K562 (cell line): ENCODE measurements at regions not wholly inside any gene's neighbourhood (a gene's known extent, or its start where the extent isn't known, plus 50 kb on each side); places are given as distances from the start of the nearest gene placed in this dataset.
A peak's percentile ranks its signal among the peaks of the same experiment; 100 is the strongest.

Source experiments
- ATAC-seq: fragments of 200-7000 bp; cut with Tn5 transposase; 3 replicates; pipeline ENCODE4 v1.9.1; 2020; ENCODE audit warnings: moderate library complexity
- BruUV-seq: library from RNA; stranded (reverse); fragments of 400-500 nt; replicated peaks from 2 replicates; lab custom pipeline; 2021; lab: Mats Ljungman, UMichigan
- CTCF ChIA-PET: fragments of 300-600 bp; formaldehyde crosslinking; extraction: SDS; loops from one replicate; lab custom pipeline; 2021; ENCODE audit warnings: low intra/inter-chr PET ratio; lab: Yijun Ruan, JAX
- POLR2A ChIA-PET: fragments of 300-600, 350-650 bp; sonication (Branson Sonifier 250); formaldehyde crosslinking; extraction: SDS; loops from one replicate; lab custom pipeline; 2021; ENCODE audit warnings: antibody characterized with exemption, inconsistent platforms; lab: Yijun Ruan, JAX
- DNase-seq, 4 experiments: peaks; one replicate each; pipeline versions ENCODE4 v3.0.0 to v3.0.0-alpha.2; 2011 to 2018; ENCODE audit warnings: low spot score in 3 of 4, mixed read lengths in 3 of 4; ENCODE audit errors: extremely low read depth in 1 of 4
- FAIRE-seq: peaks from 2 replicates; lab custom pipeline; 2011; peaks lifted over from hg19 to GRCh38; lab: Jason Lieb, UNC
- H2AFZ ChIP-seq: 2 replicates; pipeline ENCODE4 v1.6.0; 2011; ENCODE audit warnings: low read depth, low read length, control low read depth, inconsistent platforms
- H3K27ac ChIP-seq: fragments of 200-600 bp; 3 replicates; pipeline ENCODE4 v1.8.0; 2011; ENCODE audit warnings: low read depth, mild to moderate bottlenecking, control low read depth, inconsistent platforms, low read length, moderate library complexity, mixed read lengths; ENCODE audit errors: extremely low read depth
- H3K27me3 ChIP-seq, 2 experiments: fragments of 300-600 bp in 1 of 2; 2 replicates in 1 of 2; 3 replicates in 1 of 2; pipeline versions ENCODE4 v1.6.0 to v1.8.0; 2011; ENCODE audit warnings: inconsistent platforms in 2 of 2, low read length in 2 of 2, mild to moderate bottlenecking in 1 of 2, mixed read lengths in 1 of 2, moderate library complexity in 1 of 2; ENCODE audit not compliant: control insufficient read depth in 2 of 2, insufficient read depth in 2 of 2
- H3K36me3 ChIP-seq: fragments of 300-600 bp; 3 replicates; pipeline ENCODE4 v1.8.0; 2011; ENCODE audit warnings: mild to moderate bottlenecking, low read length, inconsistent platforms; ENCODE audit not compliant: control insufficient read depth, insufficient read depth
- H3K4me1 ChIP-seq, 2 experiments: fragments of 200-600 bp in 1 of 2; replicated peaks in 1 of 2; 2 replicates in 1 of 2; 3 replicates in 1 of 2; pipeline versions ENCODE4 v1.5.1 to v1.8.0; 2011; ENCODE audit warnings: inconsistent platforms in 2 of 2, low read length in 2 of 2, mild to moderate bottlenecking in 1 of 2, mixed read lengths in 1 of 2, moderate library complexity in 1 of 2; ENCODE audit not compliant: control insufficient read depth in 2 of 2, insufficient read depth in 2 of 2
- H3K4me2 ChIP-seq: 2 replicates; pipeline ENCODE4 v1.6.1; 2011; ENCODE audit warnings: low read length, control low read depth, inconsistent platforms, mixed read lengths; ENCODE audit not compliant: insufficient read depth
- H3K4me3 ChIP-seq: fragments of 200-600 bp; sonication (generic), shearing (Covaris generic); 2 replicates; pipeline ENCODE4 v1.5.1; 2016; ENCODE audit warnings: control low read depth, inconsistent platforms
- H3K79me2 ChIP-seq: fragments of 200-600 bp; 3 replicates; pipeline ENCODE4 v1.8.0; 2011; ENCODE audit warnings: low read length, inconsistent platforms; ENCODE audit not compliant: control insufficient read depth, insufficient read depth
- H3K9ac ChIP-seq, 2 experiments: 2 replicates each; pipeline versions ENCODE4 v1.6.0 to v1.6.1; 2011; ENCODE audit warnings: low read depth in 2 of 2, low read length in 2 of 2, control low read depth in 1 of 2, inconsistent platforms in 1 of 2, mild to moderate bottlenecking in 1 of 2, mixed read lengths in 1 of 2; ENCODE audit not compliant: insufficient read depth in 1 of 2
- H3K9me1 ChIP-seq: one replicate; pipeline ENCODE4 v1.6.0; 2011; ENCODE audit warnings: inconsistent platforms, mild to moderate bottlenecking, low read length, moderate library complexity; ENCODE audit not compliant: control insufficient read depth, insufficient read depth
- H3K9me3 ChIP-seq: replicated peaks from 2 replicates; pipeline ENCODE4 v1.5.1; 2011; ENCODE audit warnings: low read depth, low read length, inconsistent platforms; ENCODE audit not compliant: control insufficient read depth, insufficient read depth
- H4K20me1 ChIP-seq: replicated peaks from 2 replicates; pipeline ENCODE4 v1.6.1; 2011; ENCODE audit warnings: low read length, inconsistent platforms, mixed read lengths; ENCODE audit not compliant: control insufficient read depth, insufficient read depth
- HCFC1 ChIP-seq: IDR thresholded peaks from 2 replicates; pipeline ENCODE4 v1.6.1; 2012; ENCODE audit warnings: low read depth, low read length, improper control_type of control experiment
- RAD51 ChIP-seq: fragments of 450-650 bp; IDR thresholded peaks from 2 replicates; pipeline ENCODE4 v1.7.1; 2016; ENCODE audit warnings: low read depth, mild to moderate bottlenecking, borderline replicate concordance
- USF1 ChIP-seq: sonication (generic); formaldehyde crosslinking; IDR thresholded peaks from 2 replicates; pipeline ENCODE4 v1.9.0; 2022; ENCODE audit warnings: mild to moderate bottlenecking, missing genetic modification reagents
- USF2 ChIP-seq: sonication (generic); formaldehyde crosslinking; IDR thresholded peaks from 2 replicates; pipeline ENCODE4 v1.5.0; 2020; ENCODE audit warnings: missing genetic modification reagents
- WGBS: fragments of 100-300 bp; shearing (Covaris generic); methylation state at CpG from one replicate; pipeline ENCODE4 v1.1.6; 2016; ENCODE audit warnings: low coverage, mixed read lengths; ENCODE audit not compliant: insufficient coverage; ENCODE audit errors: missing lambda C conversion rate; 5-methylcytosine and 5-hydroxymethylcytosine counted together
- in situ Hi-C: fragments of 300-500 bp; cut with MboI; formaldehyde crosslinking; loops from 4 replicates; pipeline ENCODE4 v1.15.0; 2018; ENCODE audit warnings: inconsistent platforms, mixed read lengths
- intact Hi-C: fragments of 100-400 bp; cut with micrococcal nuclease; formaldehyde crosslinking; loops from 2 replicates; pipeline ENCODE4 v1.14.2; 2022

DNA sequence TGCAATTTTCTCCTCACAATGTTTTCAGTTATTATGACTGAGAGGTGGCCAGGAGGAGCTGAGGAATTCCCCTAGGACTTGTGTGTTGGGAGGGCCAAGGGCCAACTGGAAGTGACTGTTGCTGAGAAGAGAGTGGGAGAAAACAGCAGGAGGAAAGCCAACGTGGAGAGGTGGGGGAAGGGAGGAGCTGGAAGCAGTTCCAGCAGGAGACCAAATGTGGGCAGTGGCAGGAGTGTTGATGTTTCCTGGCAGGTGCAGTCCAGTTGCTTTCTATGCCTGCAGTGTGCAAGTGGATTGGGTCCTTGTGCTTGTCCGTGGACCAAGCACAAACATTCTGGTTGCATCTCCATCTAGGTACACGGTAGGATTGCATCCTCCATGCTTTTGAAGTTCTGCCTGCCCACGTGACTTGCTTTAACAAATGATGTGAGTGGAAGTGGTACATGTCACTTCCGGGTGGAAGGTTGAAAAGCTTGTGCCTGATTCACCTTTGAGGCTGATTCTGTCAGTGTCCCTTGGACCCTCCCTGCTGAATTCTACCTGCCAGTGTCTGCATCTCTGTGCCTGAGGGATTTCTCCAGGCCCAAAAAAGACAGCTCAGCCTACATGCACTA, 54.7 kb upstream of the CRHR1 start:
- ChIA-PET POLR2A (no interaction called here), CTCF (interaction anchor here (0.6 kb wide), 1 partner anchor 141 kb away, joined by 3 read pairs; no protein-coding TSS in a partner anchor)
- in situ Hi-C loops: no loop called here
- Histone ChIP-seq H4K20me1 (no peaks in the 10 kb centered on the region; the same call in 1 of the 2 replicates), H2AFZ (no peak overlapping the region), H3K79me2 (no peaks in the 10 kb centered on the region), H3K27ac (no peak overlapping the region), H3K27me3 (peaks cover 0 to 10% of the 10 kb centered on the region in 2 experiments; a peak in 2 of 5 replicates), H3K9me3 (no peaks in the 10 kb centered on the region; the same call in none of the 2 replicates), H3K4me2 (no peak overlapping the region), H3K9ac (no peak overlapping the region), H3K9me1 (no peaks in the 10 kb centered on the region), H3K4me3 (no peak overlapping the region), H3K36me3 (no peaks in the 10 kb centered on the region), H3K4me1 (no peaks in the 10 kb centered on the region)
- TF ChIP-seq USF2 (CRISPR knock-in tag) (peak; percentile 78), HCFC1 (no peak), RAD51 (peak; percentile 53; the same call in 1 of the 2 replicates), USF1 (CRISPR knock-in tag) (peak; percentile 75)
- DNase-seq: no peak
- ATAC-seq: no peak
- intact Hi-C loops: loop anchor here (10.0 kb wide), 1 partner anchor 85 kb away; no protein-coding TSS in a partner anchor
- 1% methylated on average over 5 of the region's 5 CpGs for WGBS
- BruUV-seq: no TSS peak
- no peak for FAIRE-seq
